ENCODE measurements at regions not wholly inside any gene's neighbourhood (a gene's known extent, or its start where the extent isn't known, plus 50 kb on each side); places are given as distances from the start of the nearest gene placed in this dataset.

GRCh38 chr1:55572878-55573734 is 357.9 kb upstream of the USP24 start:
- DNase-seq (ENCODE audit: low spot score) = no peak
- TF ChIP-seq CTCF (IDR thresholded peaks at IDR 0.05; ENCODE audit: borderline replicate concordance, control extremely low read depth, extremely low read depth, insufficient read depth, missing control alignments) = no peak
- in situ Hi-C loops (cut with MboI; ENCODE audit: low sequenced_read_pairs, unreplicated experiment) = no loop called here

- DNase-seq (ENCODE audit: low spot score) = no peak
- in situ Hi-C loops (cut with MboI; ENCODE audit: low sequenced_read_pairs, unreplicated experiment) = no loop called here
- no peak for TF ChIP-seq CTCF (IDR thresholded peaks at IDR 0.05; ENCODE audit: borderline replicate concordance, control extremely low read depth, extremely low read depth, insufficient read depth, missing control alignments)
Observed at GRCh38 chr1:55571767-55572166, 356.6 kb upstream of the USP24 start.

DNA sequence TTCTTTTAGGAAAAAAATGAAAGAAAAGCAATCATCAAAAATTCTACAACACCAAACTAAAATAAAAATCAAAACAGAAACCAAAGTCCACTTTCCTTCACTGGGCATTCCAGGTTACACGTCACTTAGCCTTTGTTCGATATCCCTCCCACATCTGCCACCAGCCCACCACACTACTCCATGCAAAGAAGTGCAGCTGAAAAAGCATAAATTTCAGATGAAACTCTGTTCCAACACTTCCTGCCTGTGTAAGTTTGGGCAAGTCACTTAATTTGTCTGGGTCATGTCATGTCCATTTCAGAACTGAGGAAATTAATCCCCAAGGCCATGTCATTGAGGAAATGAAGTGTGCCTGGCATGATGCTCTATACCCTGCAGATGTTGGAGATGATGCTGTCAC is 354.3 kb upstream of the USP24 start:
- no peak for TF ChIP-seq CTCF (IDR thresholded peaks at IDR 0.05; ENCODE audit: borderline replicate concordance, control extremely low read depth, extremely low read depth, insufficient read depth, missing control alignments)
- DNase-seq (ENCODE audit: low spot score) = no peak
- in situ Hi-C loops (cut with MboI; ENCODE audit: low sequenced_read_pairs, unreplicated experiment) = no loop called here

DNA sequence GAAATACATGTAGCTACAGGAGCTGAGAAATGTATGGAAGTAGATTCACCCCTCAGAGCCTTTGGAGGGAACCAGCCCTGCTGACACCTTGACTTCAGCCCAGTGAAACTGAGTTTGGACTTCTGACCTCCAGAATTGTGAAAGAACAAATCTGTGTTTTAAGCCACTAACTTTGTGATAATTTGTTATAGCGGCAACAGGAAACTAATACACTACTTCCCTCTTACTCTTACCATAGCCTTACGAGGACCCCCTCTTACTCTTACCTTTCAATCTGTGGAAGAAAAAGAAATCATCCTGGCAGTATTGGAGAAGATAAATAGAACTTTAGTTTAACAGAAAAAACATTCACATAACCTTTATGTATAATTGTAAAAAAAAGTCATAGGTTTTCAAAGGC is 353.6 kb upstream of the USP24 start:
- DNase-seq (ENCODE audit: low spot score) = no peak
- in situ Hi-C loops (cut with MboI; ENCODE audit: low sequenced_read_pairs, unreplicated experiment) = no loop called here
- no peak for TF ChIP-seq CTCF (IDR thresholded peaks at IDR 0.05; ENCODE audit: borderline replicate concordance, control extremely low read depth, extremely low read depth, insufficient read depth, missing control alignments)

- no peak for DNase-seq (ENCODE audit: low spot score)
- no peak for TF ChIP-seq CTCF (IDR thresholded peaks at IDR 0.05; ENCODE audit: borderline replicate concordance, control extremely low read depth, extremely low read depth, insufficient read depth, missing control alignments)
- in situ Hi-C loops (cut with MboI; ENCODE audit: low sequenced_read_pairs, unreplicated experiment) = no loop called here
Observed at GRCh38 chr1:55560266-55560665, 345.1 kb upstream of the USP24 start.

GRCh38 chr1:55559842-55560241 is 344.7 kb upstream of the USP24 start:
- DNase-seq (ENCODE audit: low spot score) = no peak
- in situ Hi-C loops (cut with MboI; ENCODE audit: low sequenced_read_pairs, unreplicated experiment) = no loop called here
- no peak for TF ChIP-seq CTCF (IDR thresholded peaks at IDR 0.05; ENCODE audit: borderline replicate concordance, control extremely low read depth, extremely low read depth, insufficient read depth, missing control alignments)

Data from GM13976 (cell line).